Erythroblast (primary cell): ENCODE measurements at regions not wholly inside any gene's neighbourhood (a gene's known extent, or its start where the extent isn't known, plus 50 kb on each side); places are given as distances from the start of the nearest gene placed in this dataset.

Experiments
- GATA1 ChIP-seq: IDR thresholded peaks from 2 replicates; pipeline ENCODE4 v1.6.1; 2011; ENCODE audit warnings: low read depth, mild to moderate bottlenecking, control low read depth, low read length, moderate library complexity
- POLR2A ChIP-seq: IDR thresholded peaks from 2 replicates; pipeline ENCODE4 v1.6.1; 2011; ENCODE audit warnings: mild to moderate bottlenecking, low read length

- TF ChIP-seq POLR2A (no peak), GATA1 (no peak)
Measured at GRCh38 chr10:3951993-3952392, 167.0 kb upstream of the KLF6 start.
